Esophagus muscularis mucosa (tissue), 4 donors: ENCODE measurements at regions not wholly inside any gene's neighbourhood (a gene's known extent, or its start where the extent isn't known, plus 50 kb on each side); places are given as distances from the start of the nearest gene placed in this dataset.

Experiments used
- CTCF ChIP-seq, 3 experiments: fragments of 200-600 bp in 2 of 3; fragments of 450-650 bp in 1 of 3; sonication (generic) in 2 of 3; IDR thresholded peaks; one replicate each; pipeline ENCODE4 v1.5.1; 2017 to 2019; ENCODE audit warnings: antibody characterized with exemption in 3 of 3, mild to moderate bottlenecking in 2 of 3, moderate library complexity in 1 of 3
- EP300 ChIP-seq: sonication (generic); formaldehyde crosslinking; IDR thresholded peaks from one replicate; pipeline ENCODE4 v1.6.1; 2017; ENCODE audit warnings: antibody characterized with exemption
- POLR2A ChIP-seq: fragments of 450-650 bp; IDR thresholded peaks from one replicate; pipeline ENCODE4 v1.6.1; 2017; ENCODE audit warnings: antibody characterized with exemption, moderate library complexity, mild to moderate bottlenecking, low read depth
- POLR2AphosphoS5 ChIP-seq, 2 donors: sonication (generic); formaldehyde crosslinking; IDR thresholded peaks; one replicate each; pipeline ENCODE4 v1.6.1; 2017; ENCODE audit warnings: antibody characterized with exemption in 2 of 2

- TF ChIP-seq CTCF (IDR thresholded peaks at IDR 0.05) (no peak), POLR2AphosphoS5 (IDR thresholded peaks at IDR 0.05) (no peak), EP300 (no peak), POLR2A (no peak)
Observed at GRCh38 chr5:169511708-169512107, 71.9 kb upstream of the SPDL1 start.
